ENCODE measurements at regions not wholly inside any gene's neighbourhood (a gene's known extent, or its start where the extent isn't known, plus 50 kb on each side); places are given as distances from the start of the nearest gene placed in this dataset.

GRCh38 chr1:104919188-104919587 is 1169.5 kb downstream of the AMY1C start:
- TF ChIP-seq CTCF (IDR thresholded peaks at IDR 0.05; ENCODE audit: low read depth, low read length, missing control alignments), result no peak

GRCh38 chr1:104921525-104921924 is 1171.8 kb downstream of the AMY1C start:
- DNase-seq (ENCODE audit: extremely low read depth, low read depth), result no peak
- no peak for TF ChIP-seq CTCF (IDR thresholded peaks at IDR 0.05; ENCODE audit: low read depth, low read length, missing control alignments)
- H3K4me3 ChIP-seq (replicated peaks; ENCODE audit: low read depth, low read length), result no peak overlapping the region

More at GRCh38 chr1:104919188-104919587, 1169.5 kb downstream of the AMY1C start:
- H3K4me3 ChIP-seq (replicated peaks; ENCODE audit: low read depth, low read length), result no peak overlapping the region
- DNase-seq (ENCODE audit: extremely low read depth, low read depth), result no peak

- DNase-seq (ENCODE audit: extremely low read depth, low read depth), result no peak
- no peak for TF ChIP-seq CTCF (IDR thresholded peaks at IDR 0.05; ENCODE audit: low read depth, low read length, missing control alignments)
- H3K4me3 ChIP-seq (replicated peaks; ENCODE audit: low read depth, low read length), result no peak overlapping the region
These were observed 1173.4 kb downstream of the AMY1C start for GRCh38 chr1:104923075-104923474.

GRCh38 chr1:104929280-104929679 is 1179.6 kb downstream of the AMY1C start:
- H3K4me3 ChIP-seq (replicated peaks; ENCODE audit: low read depth, low read length), result no peak overlapping the region
- DNase-seq (ENCODE audit: extremely low read depth, low read depth), result no peak
- TF ChIP-seq CTCF (IDR thresholded peaks at IDR 0.05; ENCODE audit: low read depth, low read length, missing control alignments), result no peak

GRCh38 chr1:104932030-104932915 is 1182.6 kb downstream of the AMY1C start:
- DNase-seq (ENCODE audit: extremely low read depth, low read depth), result no peak
- H3K4me3 ChIP-seq (replicated peaks; ENCODE audit: low read depth, low read length), result no peak overlapping the region
- TF ChIP-seq CTCF (IDR thresholded peaks at IDR 0.05; ENCODE audit: low read depth, low read length, missing control alignments), result no peak

GRCh38 chr1:104932949-104933679 is 1183.4 kb downstream of the AMY1C start:
- DNase-seq (ENCODE audit: extremely low read depth, low read depth), result no peak
- no peak for TF ChIP-seq CTCF (IDR thresholded peaks at IDR 0.05; ENCODE audit: low read depth, low read length, missing control alignments)
- no peak overlapping the region for H3K4me3 ChIP-seq (replicated peaks; ENCODE audit: low read depth, low read length)
